Stimulated activated CD8-positive, alpha-beta memory T cell treated with anti-CD3 and anti-CD28 coated beads, Interleukin-4, amount 100 ng/mL, for 48 hours (primary cell): ENCODE measurements at regions not wholly inside any gene's neighbourhood (a gene's known extent, or its start where the extent isn't known, plus 50 kb on each side); places are given as distances from the start of the nearest gene placed in this dataset.

Experiments used
- DNase-seq: peaks from one replicate; pipeline ENCODE4 v3.0.0-alpha.2; 2020

- DNase-seq = no peak
Measured at GRCh38 chrX:5829469-5829868, 399.2 kb downstream of the NLGN4X start.

DNA sequence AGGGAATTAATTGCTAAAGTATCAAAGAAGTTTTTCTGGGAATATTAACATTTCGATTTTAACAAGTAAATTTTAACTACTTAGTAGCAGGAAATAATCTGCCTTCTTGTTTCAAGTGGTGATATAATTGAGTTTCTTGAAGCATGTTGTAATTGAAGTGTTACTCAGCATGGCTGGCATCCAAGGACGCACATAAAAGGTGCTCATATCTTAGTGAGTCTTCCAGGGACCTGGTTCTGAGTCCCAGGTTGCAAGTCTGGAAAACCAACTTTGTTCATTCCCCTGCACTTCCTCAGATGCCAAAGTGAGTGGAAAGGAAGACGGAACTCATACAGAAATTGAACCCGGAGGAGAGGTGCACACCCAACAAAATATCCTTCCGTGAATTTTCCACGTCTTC is 399.6 kb downstream of the NLGN4X start:
- no peak for DNase-seq

DNA sequence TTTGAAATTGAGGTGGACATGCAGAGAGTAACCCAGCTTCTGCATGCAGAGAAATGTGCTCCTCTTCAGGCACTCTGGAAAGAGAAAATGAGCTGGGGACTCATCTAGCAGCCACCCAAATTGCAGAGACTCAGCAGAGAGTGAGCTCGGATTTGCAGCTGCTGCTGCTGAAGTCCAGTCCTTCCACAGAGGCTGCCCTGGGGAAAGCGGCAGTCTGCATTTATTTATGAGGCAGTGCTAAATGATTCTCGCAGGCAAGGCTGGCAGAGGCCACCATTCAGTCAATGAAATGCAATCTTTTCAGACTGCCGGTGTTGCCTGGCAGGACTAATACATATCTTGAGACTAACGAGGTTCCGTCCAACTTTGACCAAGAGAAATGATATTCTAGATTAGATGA is 404.8 kb downstream of the NLGN4X start:
- DNase-seq = no peak

DNA sequence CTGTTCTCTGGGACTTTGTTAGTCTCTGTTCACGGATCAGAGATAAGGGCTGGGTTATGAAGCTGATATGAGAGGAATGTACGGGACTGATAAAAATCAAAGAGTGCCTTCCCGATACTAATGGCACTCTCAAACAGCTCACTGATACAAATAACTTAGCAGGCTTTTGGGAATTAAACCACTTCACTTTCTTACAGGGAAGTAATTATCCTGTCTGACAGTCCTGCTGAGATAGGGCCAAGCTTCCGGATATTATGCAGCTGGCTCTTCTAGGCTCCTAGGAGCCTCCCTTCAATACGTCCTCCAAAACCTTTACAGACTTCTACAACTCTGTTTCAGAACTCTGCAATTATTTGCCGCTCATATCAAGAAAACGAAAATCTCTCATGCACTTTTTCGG is 418.0 kb downstream of the NLGN4X start:
- no peak for DNase-seq

GRCh38 chrX:5807181-5807580 is 421.5 kb downstream of the NLGN4X start:
- DNase-seq = no peak

- DNase-seq = no peak
Measured at GRCh38 chrX:5802391-5802790, 426.3 kb downstream of the NLGN4X start.

- no peak for DNase-seq
Measured at GRCh38 chrX:5791721-5792120, 436.9 kb downstream of the NLGN4X start.

- DNase-seq = no peak
Measured at GRCh38 chrX:5788910-5789309, 439.8 kb downstream of the NLGN4X start.

GRCh38 chrX:5780821-5781220 is 447.8 kb downstream of the NLGN4X start:
- DNase-seq = no peak

DNA sequence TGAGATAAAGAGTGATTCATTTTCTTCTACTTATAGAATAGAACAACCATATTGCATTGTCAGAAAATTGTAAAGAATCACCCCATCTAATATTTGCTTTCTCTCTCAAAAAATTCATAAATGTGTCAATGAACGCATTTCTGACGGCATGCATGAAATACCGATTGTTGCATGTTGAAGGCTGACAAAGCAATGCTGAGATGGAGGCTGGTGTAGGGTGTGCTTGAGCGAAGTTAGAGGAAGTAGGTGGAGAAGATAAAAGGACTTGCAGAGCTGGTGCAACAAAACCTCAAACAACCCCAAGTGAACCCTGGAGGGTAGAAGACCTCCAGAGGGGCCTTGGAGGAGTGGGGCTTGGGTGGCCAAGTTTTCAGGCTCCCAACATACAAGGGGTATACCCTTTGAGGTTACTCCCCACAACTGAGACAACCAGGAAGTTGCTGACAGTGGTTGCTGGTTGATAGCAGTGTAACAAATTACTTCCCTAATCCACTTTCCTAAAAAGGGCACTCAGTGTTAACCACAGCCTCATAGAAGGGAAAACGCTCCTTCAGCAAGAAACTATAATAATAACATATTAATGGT is 452.7 kb downstream of the NLGN4X start:
- DNase-seq = no peak

GRCh38 chrX:5774446-5774845 is 454.2 kb downstream of the NLGN4X start:
- no peak for DNase-seq

GRCh38 chrX:5771441-5771840 is 457.2 kb downstream of the NLGN4X start:
- no peak for DNase-seq

DNA sequence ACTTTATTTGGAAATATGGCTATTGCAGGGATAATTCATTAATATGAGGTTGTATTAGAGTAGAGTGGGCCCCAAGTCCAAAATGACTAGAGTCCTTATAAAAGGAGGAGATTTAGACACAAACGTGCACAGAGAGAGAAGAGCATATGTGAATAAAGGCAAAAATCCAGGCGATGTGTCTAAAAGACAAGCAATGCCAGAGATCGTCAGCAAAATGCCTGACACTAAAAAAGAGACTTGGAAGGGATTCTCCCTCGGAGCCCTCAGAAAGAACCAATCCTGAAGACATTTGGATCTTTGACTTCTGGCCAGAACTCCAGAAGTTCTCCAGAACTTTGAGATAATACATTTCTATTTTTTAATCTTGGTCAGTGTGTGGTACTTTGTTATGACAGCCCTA is 472.1 kb downstream of the NLGN4X start:
- no peak for DNase-seq

GRCh38 chrX:5753291-5753690 is 475.4 kb downstream of the NLGN4X start:
- no peak for DNase-seq

- no peak for DNase-seq
Measured at GRCh38 chrX:5752831-5753230, 475.8 kb downstream of the NLGN4X start.

GRCh38 chrX:5748586-5749150 is 480.0 kb downstream of the NLGN4X start:
- no peak for DNase-seq

GRCh38 chrX:5746231-5746630 is 482.4 kb downstream of the NLGN4X start:
- DNase-seq = no peak

DNA sequence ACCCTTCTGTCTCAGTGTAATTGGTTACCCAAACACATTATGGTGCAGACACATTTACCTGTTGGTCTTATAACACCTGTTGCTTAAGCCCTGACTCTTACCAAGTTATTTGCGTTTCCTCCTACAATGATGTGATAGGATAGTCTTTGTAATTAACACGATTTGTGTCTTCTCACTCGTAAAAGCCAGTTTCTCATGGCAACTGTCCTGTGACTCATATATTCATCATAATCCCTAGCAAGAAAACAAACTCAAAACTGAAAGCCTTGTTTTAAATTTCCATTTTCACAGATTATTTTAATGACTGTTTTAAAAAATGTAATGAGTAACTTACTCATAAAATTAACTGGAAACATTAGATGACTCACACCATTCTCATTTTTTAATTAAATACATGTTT is 495.2 kb downstream of the NLGN4X start:
- DNase-seq = no peak

GRCh38 chrX:5730556-5730955 is 498.1 kb downstream of the NLGN4X start:
- DNase-seq = no peak

GRCh38 chrX:5726224-5726623 is 502.4 kb downstream of the NLGN4X start:
- no peak for DNase-seq

- DNase-seq = no peak
Measured at GRCh38 chrX:5724123-5724522, 504.5 kb downstream of the NLGN4X start.

DNA sequence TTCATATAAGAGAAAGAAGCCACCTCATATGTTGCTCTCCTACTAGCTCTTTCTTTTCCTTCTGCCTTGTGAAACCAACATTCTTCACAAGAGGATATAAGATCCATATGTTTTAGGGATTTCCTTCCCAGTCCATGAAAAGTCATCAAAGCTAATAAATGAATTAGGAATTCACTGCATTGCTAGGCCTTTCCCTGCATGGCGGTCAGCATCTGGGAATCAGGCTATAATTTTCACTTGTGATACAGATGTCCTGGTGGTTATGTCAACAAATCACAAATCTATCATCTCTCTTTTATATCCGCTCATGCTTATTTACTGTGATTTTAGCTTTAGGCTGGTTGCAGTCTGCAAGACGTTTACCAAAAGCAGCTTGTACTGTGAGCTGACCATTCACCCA is 510.0 kb downstream of the NLGN4X start:
- no peak for DNase-seq

DNA sequence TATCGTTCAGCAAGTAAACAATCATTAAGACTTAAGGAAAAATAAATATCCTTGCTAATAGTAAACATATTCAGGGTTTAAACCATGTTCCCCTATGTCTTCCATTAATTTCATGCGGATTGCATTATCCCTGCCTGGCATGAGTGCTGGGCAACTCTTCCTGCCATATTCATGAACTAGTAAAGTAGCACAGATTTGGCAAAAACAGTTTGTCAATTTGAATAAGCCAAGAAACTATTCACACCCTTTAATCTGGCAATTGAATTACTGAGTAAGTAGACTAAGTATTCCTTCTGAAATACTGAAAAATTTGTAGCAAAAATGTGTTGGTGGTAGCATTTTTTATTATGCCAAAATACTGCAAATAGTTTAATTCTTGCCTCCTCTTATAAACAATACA is 512.0 kb downstream of the NLGN4X start:
- no peak for DNase-seq

- DNase-seq = no peak
Measured at GRCh38 chrX:5708251-5708650, 520.4 kb downstream of the NLGN4X start.

DNA sequence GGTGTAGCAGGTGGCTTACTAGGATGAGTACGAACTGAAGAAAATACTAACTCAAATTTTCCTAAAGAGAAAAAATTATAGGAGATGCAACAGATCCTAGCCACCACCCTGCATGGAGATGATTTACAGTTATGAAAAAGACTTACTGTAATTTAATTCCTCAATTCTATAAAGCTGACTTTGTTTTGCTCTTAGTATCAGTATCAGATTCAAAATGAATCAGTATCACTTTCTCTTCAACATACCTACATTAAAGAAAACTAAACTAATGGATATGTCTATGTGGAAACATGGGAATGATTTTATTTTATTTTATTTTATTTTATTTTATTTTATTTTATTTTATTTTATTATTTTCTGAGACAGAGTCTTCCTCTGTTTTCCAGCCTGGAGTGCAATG is 525.8 kb downstream of the NLGN4X start:
- DNase-seq = no peak

DNA sequence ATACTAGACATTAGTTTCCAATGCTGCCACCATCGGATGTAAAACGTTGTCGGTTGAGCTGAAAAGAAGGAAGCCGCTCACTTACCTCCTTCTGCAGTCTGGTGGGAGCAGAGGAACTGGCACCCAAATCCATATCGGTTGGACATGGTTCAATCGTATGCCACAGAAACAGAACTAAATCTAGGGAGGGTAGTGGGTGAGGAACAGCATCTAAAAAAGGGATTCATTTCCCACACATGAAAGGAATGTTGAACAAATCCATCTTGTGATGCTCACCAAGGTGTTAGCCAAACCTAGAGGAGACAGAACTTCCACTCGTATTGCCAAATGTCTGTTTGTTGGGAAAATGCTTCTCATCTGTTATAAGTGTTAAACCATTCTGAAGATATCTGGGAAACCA is 532.7 kb downstream of the NLGN4X start:
- DNase-seq = no peak
